ENCODE measurements at regions not wholly inside any gene's neighbourhood (a gene's known extent, or its start where the extent isn't known, plus 50 kb on each side); places are given as distances from the start of the nearest gene placed in this dataset.

DNA sequence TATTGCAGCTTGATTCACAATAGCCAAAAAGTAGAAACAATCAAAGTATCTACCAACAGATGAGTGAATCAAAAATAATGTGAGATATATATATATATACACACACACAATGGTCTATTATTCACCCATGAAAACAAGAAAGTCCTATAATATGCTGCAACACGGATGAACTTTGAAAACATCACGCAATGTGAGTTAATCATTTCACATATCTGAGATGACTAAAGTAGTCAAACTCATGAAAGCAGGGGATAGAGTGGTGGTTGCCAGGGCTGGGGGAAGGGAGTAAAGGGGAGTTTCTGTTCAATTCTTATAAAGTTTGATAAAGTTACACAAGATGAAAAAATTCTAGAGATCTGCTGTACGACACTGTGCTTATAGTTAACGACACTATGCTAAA lies 1234.8 kb downstream of the MRPL39 start:
- H3K36me3 ChIP-seq (ENCODE audit: low read depth), result no peaks in the 10 kb centered on the region
- no peaks in the 10 kb centered on the region for H3K27me3 ChIP-seq (ENCODE audit: insufficient read depth, poor library complexity, severe bottlenecking)
- H3K4me3 ChIP-seq (ENCODE audit: severe bottlenecking), result no peak overlapping the region
- no peak overlapping the region for H3K27ac ChIP-seq (ENCODE audit: poor library complexity, severe bottlenecking)
- no peaks in the 10 kb centered on the region for H3K9me3 ChIP-seq (ENCODE audit: severe bottlenecking)
- H3K4me1 ChIP-seq (ENCODE audit: insufficient read depth, poor library complexity, severe bottlenecking), result peaks cover 6% of the 10 kb centered on the region
- ATAC-seq (ENCODE audit: low read depth), result no peak
- no peak for DNase-seq (ENCODE audit: low spot score)
- TF ChIP-seq, protein P1, sequence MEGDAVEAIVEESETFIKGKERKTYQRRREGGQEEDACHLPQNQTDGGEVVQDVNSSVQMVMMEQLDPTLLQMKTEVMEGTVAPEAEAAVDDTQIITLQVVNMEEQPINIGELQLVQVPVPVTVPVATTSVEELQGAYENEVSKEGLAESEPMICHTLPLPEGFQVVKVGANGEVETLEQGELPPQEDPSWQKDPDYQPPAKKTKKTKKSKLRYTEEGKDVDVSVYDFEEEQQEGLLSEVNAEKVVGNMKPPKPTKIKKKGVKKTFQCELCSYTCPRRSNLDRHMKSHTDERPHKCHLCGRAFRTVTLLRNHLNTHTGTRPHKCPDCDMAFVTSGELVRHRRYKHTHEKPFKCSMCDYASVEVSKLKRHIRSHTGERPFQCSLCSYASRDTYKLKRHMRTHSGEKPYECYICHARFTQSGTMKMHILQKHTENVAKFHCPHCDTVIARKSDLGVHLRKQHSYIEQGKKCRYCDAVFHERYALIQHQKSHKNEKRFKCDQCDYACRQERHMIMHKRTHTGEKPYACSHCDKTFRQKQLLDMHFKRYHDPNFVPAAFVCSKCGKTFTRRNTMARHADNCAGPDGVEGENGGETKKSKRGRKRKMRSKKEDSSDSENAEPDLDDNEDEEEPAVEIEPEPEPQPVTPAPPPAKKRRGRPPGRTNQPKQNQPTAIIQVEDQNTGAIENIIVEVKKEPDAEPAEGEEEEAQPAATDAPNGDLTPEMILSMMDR (IDR thresholded peaks at IDR 0.05; ENCODE audit: poor library complexity, severe bottlenecking), result no peak

DNA sequence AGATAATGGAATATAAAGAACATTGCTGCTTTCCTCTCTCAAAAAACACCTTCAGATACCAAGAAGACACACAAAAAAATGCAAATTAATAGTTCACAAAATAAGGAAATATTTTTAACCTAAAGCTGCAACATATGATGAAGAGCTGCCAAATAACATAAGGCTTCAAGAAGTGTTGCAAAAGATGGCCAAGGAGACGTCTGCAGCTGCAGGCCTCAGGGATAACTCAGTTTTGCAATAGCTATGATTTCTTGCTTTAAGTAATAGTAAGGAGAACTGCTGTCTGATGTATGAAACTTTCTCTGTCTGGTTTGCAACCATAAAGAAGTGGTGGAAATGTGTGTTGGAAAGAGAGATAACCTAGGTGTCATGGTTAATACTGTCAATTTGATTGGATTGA lies 1237.5 kb downstream of the MRPL39 start:
- Histone ChIP-seq H3K36me3 (ENCODE audit: low read depth) (no peaks in the 10 kb centered on the region), H3K4me3 (ENCODE audit: severe bottlenecking) (no peak overlapping the region), H3K9me3 (ENCODE audit: severe bottlenecking) (no peaks in the 10 kb centered on the region), H3K27ac (ENCODE audit: poor library complexity, severe bottlenecking) (no peak overlapping the region), H3K27me3 (ENCODE audit: insufficient read depth, poor library complexity, severe bottlenecking) (no peaks in the 10 kb centered on the region), H3K4me1 (ENCODE audit: insufficient read depth, poor library complexity, severe bottlenecking) (peaks cover 7% of the 10 kb centered on the region)
- no peak for DNase-seq (ENCODE audit: low spot score)
- no peak for ATAC-seq (ENCODE audit: low read depth)
- TF ChIP-seq, protein P1 (IDR thresholded peaks at IDR 0.05; ENCODE audit: poor library complexity, severe bottlenecking), result no peak

DNA sequence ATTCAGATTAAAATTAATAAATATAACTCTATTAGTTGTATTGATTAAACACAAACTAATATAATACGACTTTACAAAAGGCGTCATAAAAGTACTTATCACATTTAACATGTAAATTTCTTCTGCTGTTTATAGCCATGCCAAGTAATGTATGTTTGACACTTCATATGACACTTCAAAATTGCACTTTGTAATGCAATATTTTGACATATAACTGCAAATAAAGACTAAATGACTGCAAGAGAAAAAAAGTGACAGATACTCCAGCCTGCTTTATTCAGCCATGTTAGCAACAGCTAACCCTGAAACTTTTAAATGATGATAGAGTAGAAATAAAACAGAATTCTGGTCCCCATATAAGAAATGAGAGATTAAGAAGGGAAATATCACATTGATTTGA lies 1238.0 kb downstream of the MRPL39 start:
- Histone ChIP-seq H3K36me3 (ENCODE audit: low read depth) (no peaks in the 10 kb centered on the region), H3K9me3 (ENCODE audit: severe bottlenecking) (no peaks in the 10 kb centered on the region), H3K27me3 (ENCODE audit: insufficient read depth, poor library complexity, severe bottlenecking) (no peaks in the 10 kb centered on the region), H3K4me3 (ENCODE audit: severe bottlenecking) (no peak overlapping the region), H3K27ac (ENCODE audit: poor library complexity, severe bottlenecking) (no peak overlapping the region), H3K4me1 (ENCODE audit: insufficient read depth, poor library complexity, severe bottlenecking) (peaks cover 7% of the 10 kb centered on the region)
- no peak for ATAC-seq (ENCODE audit: low read depth)
- TF ChIP-seq, protein P1 (IDR thresholded peaks at IDR 0.05; ENCODE audit: poor library complexity, severe bottlenecking), result no peak
- DNase-seq (ENCODE audit: low spot score), result no peak

DNA sequence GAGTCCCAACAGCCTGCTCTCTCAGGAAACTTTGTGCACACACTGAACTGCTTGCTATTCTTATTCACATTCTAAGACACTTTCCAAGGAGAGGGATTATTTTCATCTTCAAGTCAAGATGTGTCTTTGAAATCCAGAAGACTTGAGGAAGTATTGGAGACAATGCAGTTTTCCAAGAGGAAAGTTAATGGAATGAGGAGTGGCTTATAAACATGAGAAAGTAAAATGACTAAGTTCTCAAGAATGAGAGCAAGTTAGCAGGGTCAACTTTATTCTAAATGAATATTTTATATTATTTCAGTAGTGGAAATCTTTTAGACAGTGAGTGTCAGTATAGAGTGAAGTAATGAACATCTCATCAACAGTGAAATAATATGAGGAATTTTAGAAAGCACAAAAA lies 1239.3 kb downstream of the MRPL39 start:
- H3K9me3 ChIP-seq (ENCODE audit: severe bottlenecking), result no peaks in the 10 kb centered on the region
- peaks cover 7% of the 10 kb centered on the region for H3K4me1 ChIP-seq (ENCODE audit: insufficient read depth, poor library complexity, severe bottlenecking)
- peak; percentile 70; the same call in 2 of the 3 replicates for ATAC-seq (ENCODE audit: low read depth)
- H3K27me3 ChIP-seq (ENCODE audit: insufficient read depth, poor library complexity, severe bottlenecking), result no peaks in the 10 kb centered on the region
- TF ChIP-seq, protein P1 (IDR thresholded peaks at IDR 0.05; ENCODE audit: poor library complexity, severe bottlenecking), result no peak
- H3K36me3 ChIP-seq (ENCODE audit: low read depth), result no peaks in the 10 kb centered on the region
- H3K27ac ChIP-seq (ENCODE audit: poor library complexity, severe bottlenecking), result no peak overlapping the region
- no peak for DNase-seq (ENCODE audit: low spot score)
- no peak overlapping the region for H3K4me3 ChIP-seq (ENCODE audit: severe bottlenecking)

DNA sequence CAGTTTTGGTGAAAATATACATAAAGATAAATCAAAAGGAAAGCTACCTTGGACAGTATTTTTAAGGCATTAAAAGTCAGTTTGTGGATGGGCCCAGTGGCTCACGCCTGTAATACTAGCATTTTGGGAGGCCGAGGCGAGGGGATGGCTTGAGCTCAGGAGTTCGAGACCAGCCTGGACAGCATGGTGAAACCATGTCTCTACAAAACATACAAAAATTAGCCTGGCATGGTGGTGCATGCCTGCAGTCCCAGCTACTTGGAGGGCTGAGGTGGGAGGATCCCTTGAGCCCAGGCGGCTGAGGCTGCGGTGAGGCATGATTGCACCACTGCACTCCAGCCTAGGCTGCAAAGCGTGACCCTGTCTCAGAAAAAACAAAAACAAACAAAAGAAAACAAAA lies 1253.8 kb downstream of the MRPL39 start:
- Histone ChIP-seq H3K27ac (ENCODE audit: poor library complexity, severe bottlenecking) (no peak overlapping the region), H3K4me1 (ENCODE audit: insufficient read depth, poor library complexity, severe bottlenecking) (no peaks in the 10 kb centered on the region), H3K36me3 (ENCODE audit: low read depth) (no peaks in the 10 kb centered on the region), H3K9me3 (ENCODE audit: severe bottlenecking) (no peaks in the 10 kb centered on the region), H3K4me3 (ENCODE audit: severe bottlenecking) (no peak overlapping the region), H3K27me3 (ENCODE audit: insufficient read depth, poor library complexity, severe bottlenecking) (no peaks in the 10 kb centered on the region)
- TF ChIP-seq, protein P1 (IDR thresholded peaks at IDR 0.05; ENCODE audit: poor library complexity, severe bottlenecking), result no peak
- DNase-seq (ENCODE audit: low spot score) (no peak), ATAC-seq (ENCODE audit: low read depth) (no peak)

Measured in RWPE2 (cell line).